AG04449 (cell line): ENCODE measurements at regions not wholly inside any gene's neighbourhood (a gene's known extent, or its start where the extent isn't known, plus 50 kb on each side); places are given as distances from the start of the nearest gene placed in this dataset.
"Not testable (repeated sequence)": the region's sequence is repeated elsewhere in the genome, so short reads cannot be mapped to it uniquely, and the experiment has no call there.

Experiments
- CTCF ChIA-PET: fragments of 350-600 bp; formaldehyde crosslinking; extraction: SDS; loops from one replicate; lab custom pipeline; 2021; ENCODE audit warnings: antibody characterized with exemption; lab: Yijun Ruan, JAX
- POLR2A ChIA-PET: fragments of 400-600, 350-600 bp; formaldehyde crosslinking; extraction: SDS; loops from one replicate; lab custom pipeline; 2020; ENCODE audit warnings: antibody characterized with exemption, inconsistent platforms; lab: Yijun Ruan, JAX
- DNase-seq: peaks from one replicate; pipeline ENCODE4 v3.0.0-alpha.2; 2010; ENCODE audit warnings: low read depth, low spot score
- H3K4me3 ChIP-seq: 2 replicates; pipeline ENCODE4 v1.5.1; 2011; ENCODE audit warnings: low read depth, mild to moderate bottlenecking, control low read depth, low read length
- TF ChIP-seq, protein P1 (sequence below): IDR thresholded peaks from one replicate; pipeline ENCODE4 v1.5.1; 2011; ENCODE audit warnings: mild to moderate bottlenecking, moderate library complexity, low read length, control low read depth, inconsistent platforms; ENCODE audit not compliant: insufficient read depth; ENCODE audit errors: missing control alignments

- no peak for DNase-seq
- CTCF ChIA-PET = no interaction called here
- H3K4me3 ChIP-seq = no peak overlapping the region
- POLR2A ChIA-PET = no interaction called here
- TF ChIP-seq, protein P1, sequence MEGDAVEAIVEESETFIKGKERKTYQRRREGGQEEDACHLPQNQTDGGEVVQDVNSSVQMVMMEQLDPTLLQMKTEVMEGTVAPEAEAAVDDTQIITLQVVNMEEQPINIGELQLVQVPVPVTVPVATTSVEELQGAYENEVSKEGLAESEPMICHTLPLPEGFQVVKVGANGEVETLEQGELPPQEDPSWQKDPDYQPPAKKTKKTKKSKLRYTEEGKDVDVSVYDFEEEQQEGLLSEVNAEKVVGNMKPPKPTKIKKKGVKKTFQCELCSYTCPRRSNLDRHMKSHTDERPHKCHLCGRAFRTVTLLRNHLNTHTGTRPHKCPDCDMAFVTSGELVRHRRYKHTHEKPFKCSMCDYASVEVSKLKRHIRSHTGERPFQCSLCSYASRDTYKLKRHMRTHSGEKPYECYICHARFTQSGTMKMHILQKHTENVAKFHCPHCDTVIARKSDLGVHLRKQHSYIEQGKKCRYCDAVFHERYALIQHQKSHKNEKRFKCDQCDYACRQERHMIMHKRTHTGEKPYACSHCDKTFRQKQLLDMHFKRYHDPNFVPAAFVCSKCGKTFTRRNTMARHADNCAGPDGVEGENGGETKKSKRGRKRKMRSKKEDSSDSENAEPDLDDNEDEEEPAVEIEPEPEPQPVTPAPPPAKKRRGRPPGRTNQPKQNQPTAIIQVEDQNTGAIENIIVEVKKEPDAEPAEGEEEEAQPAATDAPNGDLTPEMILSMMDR = no peak
These were observed 765.1 kb upstream of the CTNND2 start for GRCh38 chr5:12669326-12669725.

DNA sequence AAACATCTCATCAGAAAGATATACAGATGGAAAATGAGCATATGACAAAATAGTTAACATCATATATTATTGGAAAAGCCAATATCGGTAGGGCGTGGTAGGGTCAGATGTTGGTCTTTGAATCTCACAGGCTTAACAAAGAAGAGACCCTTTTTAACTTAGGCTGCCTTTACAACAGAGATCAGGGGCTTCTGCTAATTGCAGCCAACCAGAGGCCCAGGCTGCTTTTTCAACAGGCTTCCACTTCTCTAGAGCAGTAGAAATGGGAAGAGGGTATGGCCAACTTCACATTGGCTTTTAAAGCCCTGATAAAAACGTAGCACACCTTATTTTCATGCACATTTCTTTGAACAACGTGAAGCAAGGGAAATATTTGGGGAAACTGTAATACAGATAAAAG is 764.3 kb upstream of the CTNND2 start:
- TF ChIP-seq, protein P1 = no peak
- no peak overlapping the region for H3K4me3 ChIP-seq
- ChIA-PET POLR2A (no interaction called here), CTCF (no interaction called here)
- no peak for DNase-seq

DNA sequence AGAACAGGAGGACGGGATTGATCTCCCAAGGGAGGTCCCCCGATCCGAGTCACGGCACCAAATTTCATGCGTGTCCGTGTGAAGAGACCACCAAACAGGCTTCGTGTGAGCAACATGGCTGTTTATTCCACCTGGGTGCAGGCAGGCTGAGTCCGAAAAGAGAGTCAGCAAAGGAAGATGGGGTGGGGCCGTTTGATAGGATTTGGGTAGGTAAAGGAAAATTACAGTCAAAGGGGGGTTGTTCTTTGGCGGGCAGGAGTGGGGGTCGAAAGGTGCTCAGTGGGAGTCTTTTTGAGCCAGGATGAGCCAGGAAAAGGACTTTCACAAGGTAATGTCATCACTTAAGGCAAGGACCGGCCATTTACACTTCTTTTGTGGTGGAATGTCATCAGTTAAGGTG is 763.6 kb upstream of the CTNND2 start:
- H3K4me3 ChIP-seq, DNase-seq, CTCF ChIA-PET, POLR2A ChIA-PET: not testable (repeated sequence)

DNA sequence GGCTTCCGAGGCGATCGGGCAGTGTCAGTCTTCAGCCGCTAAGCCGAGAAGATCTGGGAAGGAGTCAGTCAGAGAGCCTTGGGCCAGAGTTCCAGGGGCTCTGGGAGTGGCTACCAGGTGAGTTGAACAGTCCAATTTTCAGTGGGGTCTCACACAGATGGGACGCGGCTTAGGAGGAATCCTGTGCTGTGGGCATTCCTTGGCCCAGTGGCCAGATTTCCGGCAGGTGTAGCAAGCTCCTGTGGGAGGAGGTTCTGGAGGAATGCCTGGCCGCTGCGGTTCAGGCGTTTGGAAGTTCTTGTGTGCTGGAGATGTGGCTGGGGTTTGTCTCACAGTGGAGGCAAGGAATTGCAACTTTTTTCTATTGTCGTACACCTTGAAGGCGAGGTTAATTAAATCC is 761.5 kb upstream of the CTNND2 start:
- POLR2A ChIA-PET, CTCF ChIA-PET, DNase-seq, H3K4me3 ChIP-seq: not testable (repeated sequence)

DNA sequence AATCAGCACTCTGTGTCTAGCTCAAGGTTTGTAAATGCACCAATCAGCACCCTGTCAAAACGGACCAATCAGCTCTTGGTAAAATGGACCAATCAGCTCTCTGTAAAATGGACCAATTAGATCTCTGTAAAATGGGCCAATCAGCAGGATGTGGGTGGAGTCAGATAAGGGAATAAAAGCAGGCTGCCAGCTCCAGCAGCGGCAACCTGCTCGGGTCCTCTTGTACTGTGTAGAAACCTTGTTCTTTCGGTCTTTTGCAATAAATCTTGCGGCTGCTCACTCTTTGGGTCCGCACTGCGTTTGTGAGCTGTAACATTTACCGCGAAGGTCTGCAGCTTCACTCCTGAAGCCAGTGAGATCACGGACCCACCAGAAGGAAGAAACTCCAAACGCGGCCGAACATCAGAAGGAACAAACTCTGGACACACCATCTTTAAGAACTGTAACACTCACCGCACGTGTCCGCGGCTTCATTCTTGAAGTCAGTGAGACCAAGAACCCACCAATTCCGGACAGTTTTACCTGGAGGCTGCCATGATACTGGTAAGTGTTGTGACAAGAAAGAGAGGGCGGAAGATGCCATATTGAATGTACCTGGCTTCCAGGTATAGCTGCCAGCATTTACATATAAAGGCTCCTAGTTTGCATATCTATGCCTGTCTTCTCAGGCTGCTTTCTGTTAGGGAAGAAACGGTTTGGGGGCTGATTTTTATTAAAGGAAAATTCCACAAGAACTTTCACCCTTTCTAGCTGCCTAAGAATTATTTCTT is 758.5 kb upstream of the CTNND2 start:
- ChIA-PET POLR2A (no interaction called here), CTCF (no interaction called here)
- no peak overlapping the region for H3K4me3 ChIP-seq
- no peak for DNase-seq
- TF ChIP-seq, protein P1 = no peak

DNA sequence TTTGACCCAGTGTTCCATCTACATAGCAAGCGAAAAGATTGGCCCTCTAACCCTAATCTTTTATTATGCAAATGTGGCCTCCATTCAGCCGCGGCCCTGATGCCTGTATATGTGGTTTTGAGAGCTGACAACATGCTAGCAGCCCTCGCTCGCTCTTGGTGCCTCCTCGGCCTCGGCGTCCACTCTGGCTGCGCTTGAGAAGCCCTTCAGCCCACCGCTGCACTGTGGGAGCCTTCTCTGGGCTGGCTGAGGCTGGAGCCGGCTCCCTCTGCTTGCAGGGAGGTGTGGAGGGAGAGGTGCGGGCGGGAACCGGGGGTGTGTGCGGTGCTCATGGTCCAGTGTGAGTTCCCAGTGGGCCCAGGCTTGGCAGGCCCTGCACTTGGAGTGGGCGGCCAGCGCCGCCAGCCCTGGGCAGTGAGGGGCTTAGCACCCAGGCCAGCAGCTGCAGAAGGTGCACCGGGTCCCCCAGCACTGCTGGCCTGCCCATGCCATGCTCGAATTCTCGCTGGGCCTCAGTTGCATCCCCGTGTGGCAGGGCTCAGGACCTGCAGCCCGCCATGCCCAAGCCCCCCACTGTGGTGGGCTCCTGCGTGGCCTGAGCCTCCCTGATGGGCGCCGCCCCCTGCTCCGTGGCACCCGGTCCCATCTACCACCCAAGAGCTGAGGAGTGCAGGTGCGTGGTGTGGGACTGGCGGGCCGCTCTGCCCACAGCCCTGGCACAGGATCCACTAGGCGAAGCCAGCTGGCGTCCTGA is 757.5 kb upstream of the CTNND2 start:
- POLR2A ChIA-PET = no interaction called here
- no peak for DNase-seq
- H3K4me3 ChIP-seq = no peak overlapping the region
- TF ChIP-seq, protein P1 = no peak
- CTCF ChIA-PET = no interaction called here

GRCh38 chr5:12660279-12661107 is 756.2 kb upstream of the CTNND2 start:
- H3K4me3 ChIP-seq, POLR2A ChIA-PET, CTCF ChIA-PET, DNase-seq: not testable (repeated sequence)
